ENCODE measurements at regions not wholly inside any gene's neighbourhood (a gene's known extent, or its start where the extent isn't known, plus 50 kb on each side); places are given as distances from the start of the nearest gene placed in this dataset.

GRCh38 chr17:79509008-79509407, 101.8 kb downstream of the RBFOX3 start:
- TF ChIP-seq, protein P1, sequence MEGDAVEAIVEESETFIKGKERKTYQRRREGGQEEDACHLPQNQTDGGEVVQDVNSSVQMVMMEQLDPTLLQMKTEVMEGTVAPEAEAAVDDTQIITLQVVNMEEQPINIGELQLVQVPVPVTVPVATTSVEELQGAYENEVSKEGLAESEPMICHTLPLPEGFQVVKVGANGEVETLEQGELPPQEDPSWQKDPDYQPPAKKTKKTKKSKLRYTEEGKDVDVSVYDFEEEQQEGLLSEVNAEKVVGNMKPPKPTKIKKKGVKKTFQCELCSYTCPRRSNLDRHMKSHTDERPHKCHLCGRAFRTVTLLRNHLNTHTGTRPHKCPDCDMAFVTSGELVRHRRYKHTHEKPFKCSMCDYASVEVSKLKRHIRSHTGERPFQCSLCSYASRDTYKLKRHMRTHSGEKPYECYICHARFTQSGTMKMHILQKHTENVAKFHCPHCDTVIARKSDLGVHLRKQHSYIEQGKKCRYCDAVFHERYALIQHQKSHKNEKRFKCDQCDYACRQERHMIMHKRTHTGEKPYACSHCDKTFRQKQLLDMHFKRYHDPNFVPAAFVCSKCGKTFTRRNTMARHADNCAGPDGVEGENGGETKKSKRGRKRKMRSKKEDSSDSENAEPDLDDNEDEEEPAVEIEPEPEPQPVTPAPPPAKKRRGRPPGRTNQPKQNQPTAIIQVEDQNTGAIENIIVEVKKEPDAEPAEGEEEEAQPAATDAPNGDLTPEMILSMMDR (IDR thresholded peaks at IDR 0.05), result no peak
- TF ChIP-seq, protein P2, sequence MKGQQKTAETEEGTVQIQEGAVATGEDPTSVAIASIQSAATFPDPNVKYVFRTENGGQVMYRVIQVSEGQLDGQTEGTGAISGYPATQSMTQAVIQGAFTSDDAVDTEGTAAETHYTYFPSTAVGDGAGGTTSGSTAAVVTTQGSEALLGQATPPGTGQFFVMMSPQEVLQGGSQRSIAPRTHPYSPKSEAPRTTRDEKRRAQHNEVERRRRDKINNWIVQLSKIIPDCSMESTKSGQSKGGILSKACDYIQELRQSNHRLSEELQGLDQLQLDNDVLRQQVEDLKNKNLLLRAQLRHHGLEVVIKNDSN (CRISPR knock-in tag; IDR thresholded peaks at IDR 0.05), result no peak
- TF ChIP-seq, protein P3, sequence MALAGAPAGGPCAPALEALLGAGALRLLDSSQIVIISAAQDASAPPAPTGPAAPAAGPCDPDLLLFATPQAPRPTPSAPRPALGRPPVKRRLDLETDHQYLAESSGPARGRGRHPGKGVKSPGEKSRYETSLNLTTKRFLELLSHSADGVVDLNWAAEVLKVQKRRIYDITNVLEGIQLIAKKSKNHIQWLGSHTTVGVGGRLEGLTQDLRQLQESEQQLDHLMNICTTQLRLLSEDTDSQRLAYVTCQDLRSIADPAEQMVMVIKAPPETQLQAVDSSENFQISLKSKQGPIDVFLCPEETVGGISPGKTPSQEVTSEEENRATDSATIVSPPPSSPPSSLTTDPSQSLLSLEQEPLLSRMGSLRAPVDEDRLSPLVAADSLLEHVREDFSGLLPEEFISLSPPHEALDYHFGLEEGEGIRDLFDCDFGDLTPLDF (CRISPR knock-in tag; IDR thresholded peaks at IDR 0.05), result no peak
- TF ChIP-seq IRF1 (CRISPR knock-in tag; IDR thresholded peaks at IDR 0.05) (no peak), EMX1 (CRISPR knock-in tag; IDR thresholded peaks at IDR 0.05) (no peak), CBFB (CRISPR knock-in tag; IDR thresholded peaks at IDR 0.05; ENCODE audit: low read depth) (no peak), ZNF263 (CRISPR knock-in tag; IDR thresholded peaks at IDR 0.05; ENCODE audit: low read depth) (no peak), FOXJ3 (CRISPR knock-in tag; IDR thresholded peaks at IDR 0.05; ENCODE audit: borderline replicate concordance) (no peak), ESRRA (CRISPR knock-in tag; IDR thresholded peaks at IDR 0.05; ENCODE audit: borderline replicate concordance) (no peak), SP1 (CRISPR knock-in tag; conservative IDR thresholded peaks at IDR 0.05) (no peak), HMGXB4 (CRISPR knock-in tag; IDR thresholded peaks at IDR 0.05) (no peak)
- TF ChIP-seq, protein P4, sequence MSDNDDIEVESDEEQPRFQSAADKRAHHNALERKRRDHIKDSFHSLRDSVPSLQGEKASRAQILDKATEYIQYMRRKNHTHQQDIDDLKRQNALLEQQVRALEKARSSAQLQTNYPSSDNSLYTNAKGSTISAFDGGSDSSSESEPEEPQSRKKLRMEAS (CRISPR knock-in tag; IDR thresholded peaks at IDR 0.05), result no peak

Data from WTC11 (cell line).